ENCODE measurements at regions not wholly inside any gene's neighbourhood (a gene's known extent, or its start where the extent isn't known, plus 50 kb on each side); places are given as distances from the start of the nearest gene placed in this dataset.
"Not testable (repeated sequence)": the region's sequence is repeated elsewhere in the genome, so short reads cannot be mapped to it uniquely, and the experiment has no call there.

DNA sequence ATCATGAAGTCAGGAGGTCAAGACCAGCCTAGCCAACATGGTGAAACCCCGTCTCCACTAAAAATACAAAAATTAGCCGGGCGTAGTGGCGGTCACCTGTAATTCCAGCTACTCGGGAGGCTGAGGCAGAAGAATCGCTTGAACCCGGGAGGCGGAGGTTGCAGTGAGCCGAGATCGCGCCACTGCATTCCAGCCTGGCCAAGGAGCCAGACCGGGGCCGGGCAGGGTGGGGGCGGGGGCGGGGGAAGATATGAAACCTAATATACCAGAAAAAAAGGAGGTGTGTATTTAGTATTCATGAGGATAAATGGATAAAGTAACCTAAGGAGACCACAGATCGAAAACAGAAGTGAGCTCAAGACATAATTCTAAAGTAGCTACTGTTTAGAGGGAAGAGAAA is 186.5 kb upstream of the KCND2 start:
- TF ChIP-seq, protein P1, sequence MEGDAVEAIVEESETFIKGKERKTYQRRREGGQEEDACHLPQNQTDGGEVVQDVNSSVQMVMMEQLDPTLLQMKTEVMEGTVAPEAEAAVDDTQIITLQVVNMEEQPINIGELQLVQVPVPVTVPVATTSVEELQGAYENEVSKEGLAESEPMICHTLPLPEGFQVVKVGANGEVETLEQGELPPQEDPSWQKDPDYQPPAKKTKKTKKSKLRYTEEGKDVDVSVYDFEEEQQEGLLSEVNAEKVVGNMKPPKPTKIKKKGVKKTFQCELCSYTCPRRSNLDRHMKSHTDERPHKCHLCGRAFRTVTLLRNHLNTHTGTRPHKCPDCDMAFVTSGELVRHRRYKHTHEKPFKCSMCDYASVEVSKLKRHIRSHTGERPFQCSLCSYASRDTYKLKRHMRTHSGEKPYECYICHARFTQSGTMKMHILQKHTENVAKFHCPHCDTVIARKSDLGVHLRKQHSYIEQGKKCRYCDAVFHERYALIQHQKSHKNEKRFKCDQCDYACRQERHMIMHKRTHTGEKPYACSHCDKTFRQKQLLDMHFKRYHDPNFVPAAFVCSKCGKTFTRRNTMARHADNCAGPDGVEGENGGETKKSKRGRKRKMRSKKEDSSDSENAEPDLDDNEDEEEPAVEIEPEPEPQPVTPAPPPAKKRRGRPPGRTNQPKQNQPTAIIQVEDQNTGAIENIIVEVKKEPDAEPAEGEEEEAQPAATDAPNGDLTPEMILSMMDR (IDR thresholded peaks at IDR 0.05; ENCODE audit: low read depth, low read length, poor library complexity, severe bottlenecking) = not testable (repeated sequence)
- TF ChIP-seq EZH2phosphoT487 (IDR thresholded peaks at IDR 0.05; ENCODE audit: borderline replicate concordance, low read length) = not testable (repeated sequence)

Measured in DOHH2 (cell line).